Cardiac septum (tissue), 1 donor: ENCODE measurements at regions not wholly inside any gene's neighbourhood (a gene's known extent, or its start where the extent isn't known, plus 50 kb on each side); places are given as distances from the start of the nearest gene placed in this dataset.

Experiments
- DNase-seq: peaks from one replicate; pipeline ENCODE4 v3.0.0-alpha.2; 2020; ENCODE audit warnings: low spot score
- intact Hi-C: fragments of 100-400 bp; cut with DNase I; formaldehyde crosslinking; loops from one replicate; pipeline ENCODE4 v1.14.0; 2022
- donor health status: DM: no; HTN: no; CAD: no.

DNA sequence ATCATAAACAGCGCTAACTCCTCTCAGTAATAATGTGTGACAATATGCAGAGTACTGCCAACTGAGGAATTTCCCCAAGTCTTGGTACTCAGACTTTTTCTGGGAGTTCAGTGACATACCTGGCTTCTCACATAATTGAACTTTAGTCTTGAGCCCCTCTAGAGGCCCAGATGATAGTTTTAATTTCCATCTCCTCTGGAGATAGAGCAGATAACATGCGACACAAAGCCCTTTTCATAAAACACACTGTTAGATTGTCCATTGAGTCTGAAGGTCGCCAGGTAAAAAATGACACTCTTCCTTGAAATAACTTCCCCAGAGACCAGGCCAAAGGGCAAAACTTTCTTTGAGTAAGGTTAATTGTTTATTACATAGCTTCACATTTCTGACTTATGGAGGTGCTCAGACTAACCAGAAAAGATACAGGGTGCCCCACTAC lies 476.0 kb downstream of the RASEF start:
- intact Hi-C loops: no loop called here
- DNase-seq: no peak

DNA sequence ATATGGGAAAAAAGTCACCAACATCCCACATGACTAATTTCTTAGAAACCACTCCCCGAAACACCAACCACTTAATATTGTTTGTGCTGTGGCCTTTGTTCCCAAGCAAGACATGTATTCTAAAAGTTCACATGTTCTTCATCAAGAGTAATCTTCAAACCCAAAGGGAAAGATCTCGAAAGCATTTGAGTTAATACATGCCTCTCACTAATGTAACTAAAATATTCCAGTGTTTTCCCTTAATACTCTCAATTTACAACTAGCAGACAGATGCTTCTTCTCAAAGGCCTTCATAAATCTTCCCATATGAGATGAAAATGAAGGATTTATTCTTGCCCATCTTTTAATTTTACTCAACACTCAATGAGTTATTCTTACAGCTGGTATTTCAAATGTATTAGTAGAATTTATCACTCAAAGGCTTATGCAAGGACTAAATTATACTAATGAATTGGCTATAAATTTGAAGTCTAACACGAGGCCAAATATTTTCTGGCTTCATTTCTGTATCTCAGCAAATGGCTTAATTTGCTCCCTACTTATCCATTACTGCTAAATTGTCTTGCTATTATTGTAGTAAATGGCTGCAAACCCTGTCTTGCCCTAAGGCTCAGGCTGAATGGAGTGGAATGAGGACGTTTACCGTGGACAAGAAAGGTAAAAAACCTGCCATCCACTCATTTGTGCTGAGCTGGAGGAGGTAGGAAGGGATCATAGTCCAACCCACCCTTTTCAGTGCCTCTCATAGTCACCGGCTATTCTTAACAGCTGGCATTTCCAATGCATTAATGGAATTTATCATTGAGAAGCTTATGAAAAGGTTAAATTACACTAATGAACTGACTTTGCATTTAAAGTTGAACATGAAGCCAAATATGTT lies 474.4 kb downstream of the RASEF start:
- no peak for DNase-seq
- intact Hi-C loops: no loop called here

DNA sequence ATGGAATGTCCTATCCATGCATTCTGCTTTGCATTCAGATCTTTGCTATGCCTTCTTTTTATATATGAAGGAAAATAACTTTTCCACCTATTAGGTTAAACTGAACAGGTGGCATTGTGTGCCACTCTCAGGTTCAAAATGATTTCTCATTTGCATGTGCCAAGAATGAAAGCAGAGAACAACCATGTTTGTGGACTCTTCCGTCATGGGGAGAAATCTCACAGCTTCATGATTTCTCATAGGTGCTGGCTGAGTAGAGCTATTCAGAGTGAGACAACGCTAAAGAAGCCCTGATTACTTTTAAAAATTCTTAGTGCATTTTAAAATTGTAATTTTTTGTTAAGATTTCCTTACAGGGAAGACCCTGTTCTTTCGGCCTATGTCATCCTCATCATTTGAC lies 472.1 kb downstream of the RASEF start:
- intact Hi-C loops: no loop called here

DNA sequence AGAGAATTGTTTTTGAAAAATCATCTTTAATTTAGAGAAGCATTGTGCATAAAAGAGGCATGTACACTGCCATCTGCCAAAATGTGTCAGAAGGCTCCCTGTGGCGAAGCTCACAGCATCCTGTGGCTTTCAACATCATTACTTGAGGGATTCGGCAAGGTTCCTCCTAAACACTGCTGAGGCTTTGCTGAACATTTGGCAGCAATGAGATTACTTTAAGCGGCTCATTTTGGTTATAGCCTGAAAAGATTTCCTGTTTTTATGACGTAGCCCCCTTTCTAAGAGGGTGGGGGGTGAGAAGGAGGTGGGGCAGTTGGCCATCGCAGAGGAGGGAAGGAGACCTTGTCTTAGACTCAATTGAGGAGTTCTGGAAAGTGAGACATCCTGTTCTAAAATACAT lies 469.4 kb downstream of the RASEF start:
- intact Hi-C loops: no loop called here
- DNase-seq: no peak

More for the DNA sequence above, 472.1 kb downstream of the RASEF start:
- DNase-seq: no peak

DNA sequence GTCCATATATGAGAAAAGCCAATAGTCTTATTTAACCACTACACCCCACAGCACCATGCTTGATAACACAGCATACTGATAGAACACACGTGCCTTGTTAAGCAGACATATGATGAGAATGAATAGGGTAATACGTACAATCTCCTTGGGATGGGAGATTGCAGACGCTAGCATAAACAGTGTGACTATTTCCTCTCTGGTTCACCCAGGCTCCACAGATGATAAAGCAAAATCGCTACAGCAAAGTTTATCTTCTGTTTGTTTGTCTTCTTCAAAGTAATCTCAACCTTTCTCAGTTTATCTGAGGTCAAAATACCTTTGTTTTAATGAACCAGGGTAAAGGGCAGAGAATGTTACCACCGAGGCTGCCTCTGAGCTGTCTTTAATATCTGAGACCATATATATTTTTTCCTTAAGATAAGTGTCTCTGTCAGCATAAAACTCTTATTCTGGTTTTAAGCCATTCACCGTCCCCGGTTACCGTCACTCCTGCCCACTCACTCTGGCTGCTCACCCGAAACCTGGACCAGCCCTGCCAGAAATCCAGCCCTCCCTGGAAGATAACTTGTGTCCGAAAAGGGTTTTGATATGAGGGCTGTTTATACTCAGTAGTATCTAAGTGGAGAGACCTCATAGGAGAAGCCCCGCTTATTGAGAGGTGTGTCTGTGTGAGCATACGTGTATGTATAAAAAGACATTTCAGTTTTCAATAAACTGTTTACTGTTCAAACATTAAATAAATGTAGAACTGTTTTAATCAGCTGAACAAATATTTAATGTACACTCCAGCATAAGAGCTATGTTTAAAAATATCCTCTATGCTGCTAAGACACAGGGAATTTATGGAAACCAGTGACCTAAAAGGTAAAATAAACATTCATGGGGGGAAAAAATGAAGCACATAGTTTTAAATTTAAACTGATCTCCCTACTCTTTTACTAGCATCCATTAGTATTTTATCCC lies 465.4 kb downstream of the RASEF start:
- intact Hi-C loops: no loop called here
- no peak for DNase-seq

DNA sequence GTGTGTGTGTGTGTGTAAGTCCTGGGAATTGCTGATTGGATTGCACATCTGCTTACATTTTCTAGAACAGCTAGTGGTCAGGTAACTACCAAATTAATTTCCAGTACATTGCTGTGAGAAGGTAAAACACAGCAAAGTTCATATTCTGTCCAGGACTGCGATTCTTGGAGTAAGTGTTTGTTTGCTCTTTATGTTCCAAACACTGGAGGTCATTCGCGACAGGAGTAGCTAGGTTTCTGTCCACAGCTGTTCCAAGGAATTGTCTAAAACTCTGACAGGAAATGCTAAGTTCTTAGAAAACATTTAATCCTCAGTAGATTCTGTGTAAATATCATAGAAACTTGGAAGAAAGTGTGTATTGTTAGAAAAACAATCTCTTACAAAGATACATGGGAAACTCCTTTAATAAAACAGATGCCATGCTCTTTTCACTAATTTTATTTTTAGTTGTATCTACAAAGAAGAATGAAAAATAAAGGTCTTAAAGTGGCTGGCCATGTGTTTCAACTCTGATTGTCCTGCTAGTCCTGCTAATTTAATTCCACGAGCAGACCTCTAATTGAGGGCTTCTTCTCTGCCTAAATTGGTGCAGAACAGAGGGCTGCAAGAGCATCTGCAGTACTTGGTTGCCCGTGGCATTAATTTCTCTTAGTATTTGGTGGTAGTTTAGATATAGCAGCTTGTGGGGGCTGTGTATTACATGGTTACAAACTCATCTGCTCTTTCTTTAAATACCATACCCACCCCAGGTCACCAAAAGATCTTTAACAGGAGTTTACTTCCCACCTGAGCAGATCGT lies 464.5 kb downstream of the RASEF start:
- DNase-seq: no peak
- intact Hi-C loops: no loop called here

DNA sequence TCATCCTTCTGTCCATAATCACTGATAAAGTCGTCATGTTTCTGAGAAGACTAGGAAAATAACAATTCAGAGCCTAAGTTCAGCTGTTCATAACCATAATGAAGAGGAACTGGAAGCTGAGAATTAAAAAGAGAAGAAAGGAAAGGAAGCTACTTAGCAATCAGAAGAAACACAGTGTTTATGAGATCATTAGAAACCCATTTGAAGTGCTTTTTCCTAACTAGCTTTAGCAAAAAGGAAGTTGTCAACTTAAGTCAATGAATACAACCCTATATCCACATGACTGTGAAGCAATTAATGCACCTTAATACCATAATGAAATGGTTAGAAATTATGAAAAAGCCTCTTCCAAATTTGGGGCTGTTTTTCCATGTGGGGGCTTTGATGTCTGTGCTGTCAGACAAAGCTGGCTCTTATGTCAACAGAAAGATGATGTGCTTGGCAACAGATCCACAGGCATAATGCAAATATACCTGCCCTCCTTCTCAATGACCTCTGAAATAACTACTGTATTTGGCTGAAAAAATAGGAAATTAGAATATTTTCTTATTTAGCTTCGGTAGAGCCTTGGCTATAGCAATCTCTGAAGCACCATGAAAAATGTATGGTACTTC lies 463.5 kb downstream of the RASEF start:
- intact Hi-C loops: no loop called here
- no peak for DNase-seq

DNA sequence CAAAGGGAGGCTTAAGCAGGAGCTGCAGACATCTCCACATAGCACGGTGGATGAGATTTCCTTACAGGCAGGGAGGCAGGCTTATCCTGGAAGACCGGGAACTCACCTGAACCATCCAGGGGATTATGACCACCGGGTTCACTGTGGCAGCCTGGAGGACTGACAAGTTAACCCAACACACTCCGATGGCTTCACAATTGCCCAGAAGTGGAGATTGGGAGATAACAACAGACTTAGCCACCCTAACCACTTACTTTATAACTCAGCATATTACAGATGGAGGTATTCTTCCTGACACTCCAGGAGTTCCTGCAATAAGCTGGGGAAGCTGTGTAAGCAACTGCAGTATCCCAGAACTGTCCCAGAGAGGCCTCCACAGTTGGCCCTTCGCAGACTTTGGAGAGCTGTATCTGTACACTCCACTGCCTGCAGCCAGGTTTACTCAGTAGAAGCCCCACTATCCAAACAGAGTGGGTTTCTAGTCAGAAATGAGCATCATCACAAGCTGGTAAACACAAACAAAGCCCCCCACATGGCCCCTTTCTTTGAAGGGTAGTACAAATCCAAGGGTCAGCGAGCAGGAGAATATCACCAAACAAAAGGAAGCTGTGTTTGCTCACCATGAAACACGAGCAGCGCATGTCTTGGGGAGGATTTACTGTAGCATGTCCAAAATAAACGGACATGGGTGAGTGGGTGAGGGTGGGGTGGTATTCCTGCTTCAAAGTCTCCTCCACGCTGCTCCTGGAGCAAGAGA lies 462.2 kb downstream of the RASEF start:
- DNase-seq: no peak
- intact Hi-C loops: loop anchor here (10.0 kb wide), 1 partner anchor 1076 kb away; no protein-coding TSS in a partner anchor

DNA sequence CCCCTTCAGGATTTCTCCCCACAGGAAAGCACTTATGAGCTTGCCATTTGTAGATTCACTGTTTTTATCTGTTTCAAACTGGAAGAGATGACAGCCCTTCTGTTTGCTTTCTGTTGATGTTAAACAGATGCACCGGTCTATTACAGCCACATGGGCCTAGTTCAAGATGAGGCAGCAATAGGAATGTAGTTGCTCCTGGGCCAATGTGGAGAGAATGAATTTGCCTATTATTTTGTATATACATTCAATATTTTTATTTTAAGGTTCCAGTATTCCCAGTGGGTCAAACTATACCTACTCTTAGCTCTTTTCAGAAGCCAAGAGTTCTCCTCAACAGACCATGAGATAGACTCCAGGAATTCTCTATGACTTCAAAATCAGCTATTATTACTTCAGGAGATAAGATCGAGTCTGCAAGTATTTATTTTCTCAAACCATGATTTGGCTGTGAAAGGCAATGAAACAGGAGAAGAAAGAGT lies 461.6 kb downstream of the RASEF start:
- intact Hi-C loops: loop anchor here (10.0 kb wide), 1 partner anchor 1077 kb away; no protein-coding TSS in a partner anchor
- no peak for DNase-seq

DNA sequence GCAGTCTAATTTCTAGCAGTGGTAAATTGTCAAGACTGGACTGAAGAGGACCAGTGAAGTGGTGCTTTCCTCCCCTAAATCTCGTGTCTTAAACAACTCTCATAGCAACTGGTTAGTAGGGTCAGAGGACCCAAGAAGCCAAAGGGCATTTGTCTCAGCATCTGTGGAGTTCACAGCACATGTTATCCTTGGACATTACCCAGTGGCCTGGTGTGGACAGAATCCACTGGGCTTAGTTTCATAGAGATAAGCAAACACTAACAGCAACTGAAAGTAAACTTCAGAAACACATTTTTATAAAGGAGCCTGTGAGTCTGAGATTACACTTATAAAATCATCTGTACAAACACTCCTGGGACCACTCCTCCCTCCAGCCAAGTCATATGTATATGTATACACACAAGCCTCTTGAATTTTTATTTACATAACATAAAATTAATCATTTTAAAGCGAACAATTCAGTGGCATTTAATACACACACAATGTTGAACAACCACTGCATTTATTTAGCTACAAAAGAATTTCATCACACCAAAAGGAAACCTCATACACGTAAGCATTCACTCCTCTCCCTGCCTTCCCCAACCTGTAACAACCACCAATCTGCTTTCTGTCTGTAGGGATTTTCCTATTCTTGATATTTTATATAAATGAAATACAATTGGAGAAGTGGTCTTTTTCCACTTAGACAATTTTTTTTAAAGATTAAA lies 457.8 kb downstream of the RASEF start:
- no peak for DNase-seq
- intact Hi-C loops: loop anchor here (5.0 to 10.0 kb wide), 2 partner anchors 73 to 1080 kb away; no protein-coding TSS in a partner anchor

DNA sequence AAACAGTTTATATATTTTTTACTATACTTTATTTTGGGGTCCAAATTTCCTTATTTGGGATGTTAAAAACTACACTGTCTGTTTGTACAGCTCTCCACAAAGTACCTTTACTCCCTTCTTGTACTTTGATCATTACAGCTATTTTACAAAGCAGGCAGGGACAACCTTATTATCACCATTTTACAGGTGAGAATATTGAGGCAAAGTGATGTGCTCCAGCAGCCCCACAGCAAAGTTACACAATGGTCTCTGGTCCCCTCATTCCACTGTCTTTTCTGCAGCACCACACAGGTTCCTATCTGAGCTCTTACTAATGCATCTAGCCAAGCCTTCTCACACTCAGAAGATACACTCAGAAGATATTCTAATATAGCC lies 457.3 kb downstream of the RASEF start:
- no peak for DNase-seq
- intact Hi-C loops: loop anchor here (5.0 to 10.0 kb wide), 2 partner anchors 73 to 1081 kb away; no protein-coding TSS in a partner anchor

DNA sequence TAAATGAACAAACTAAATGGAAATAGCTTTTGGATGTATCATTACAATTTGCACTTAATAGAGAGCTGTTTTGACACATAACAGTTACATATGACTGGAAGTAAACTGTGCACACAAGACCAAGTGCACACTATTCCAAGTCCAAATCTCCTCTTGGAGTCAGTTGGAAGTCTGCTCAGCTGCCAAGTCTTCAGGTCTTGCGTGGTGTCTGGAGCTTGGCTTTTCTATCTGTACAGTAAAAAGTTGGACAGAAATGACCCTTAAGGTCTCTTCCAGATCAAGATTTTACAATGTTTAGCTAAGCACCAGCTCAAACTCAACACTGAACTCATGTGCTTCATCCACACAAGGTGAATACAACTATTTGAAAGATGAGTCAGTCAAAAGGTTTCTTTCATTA lies 456.9 kb downstream of the RASEF start:
- intact Hi-C loops: loop anchor here (5.0 to 10.0 kb wide), 2 partner anchors 74 to 1081 kb away; no protein-coding TSS in a partner anchor
- no peak for DNase-seq

DNA sequence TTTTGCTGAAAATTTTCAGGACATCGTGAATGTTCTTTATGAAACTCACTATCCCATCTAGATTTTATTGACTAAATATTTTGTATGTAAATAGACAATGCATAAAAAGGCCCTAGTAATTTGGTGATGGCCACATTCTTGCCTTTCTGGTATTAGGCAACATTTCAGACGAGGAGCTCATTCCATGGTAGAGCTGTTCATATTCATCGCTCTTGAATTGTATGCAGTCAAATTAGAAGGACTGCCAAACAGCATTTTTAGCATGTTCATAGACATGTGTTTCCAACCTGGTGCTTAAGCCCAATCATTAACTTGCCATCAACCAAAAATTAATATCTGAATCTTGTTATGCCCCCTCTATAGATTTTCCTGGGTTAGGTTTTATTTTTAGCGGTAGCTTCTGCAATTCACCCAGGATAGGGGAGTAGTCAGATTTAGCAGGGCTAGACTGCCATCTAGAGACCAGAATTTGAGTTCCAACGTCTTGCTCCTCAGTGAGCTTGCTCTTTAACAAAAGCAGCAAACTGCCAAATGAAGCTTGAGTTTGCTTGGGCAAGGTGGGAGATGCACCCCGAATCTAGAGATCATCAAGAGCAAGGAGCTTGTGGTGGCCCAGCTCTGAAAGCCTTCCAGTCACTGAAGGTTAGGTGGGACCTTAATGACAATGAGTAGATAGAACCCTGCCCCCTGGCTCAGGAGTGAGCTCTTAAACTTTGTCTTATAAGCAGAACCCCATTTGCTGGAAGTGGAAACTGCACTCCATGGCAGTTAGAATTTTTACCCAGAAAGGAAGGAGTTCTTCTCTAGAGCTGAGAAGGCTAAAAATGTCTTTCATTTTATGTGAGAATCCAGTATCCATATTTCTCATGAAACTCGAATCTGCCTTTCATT lies 456.2 kb downstream of the RASEF start:
- intact Hi-C loops: loop anchor here (5.0 to 10.0 kb wide), 2 partner anchors 74 to 1082 kb away; no protein-coding TSS in a partner anchor
- no peak for DNase-seq

DNA sequence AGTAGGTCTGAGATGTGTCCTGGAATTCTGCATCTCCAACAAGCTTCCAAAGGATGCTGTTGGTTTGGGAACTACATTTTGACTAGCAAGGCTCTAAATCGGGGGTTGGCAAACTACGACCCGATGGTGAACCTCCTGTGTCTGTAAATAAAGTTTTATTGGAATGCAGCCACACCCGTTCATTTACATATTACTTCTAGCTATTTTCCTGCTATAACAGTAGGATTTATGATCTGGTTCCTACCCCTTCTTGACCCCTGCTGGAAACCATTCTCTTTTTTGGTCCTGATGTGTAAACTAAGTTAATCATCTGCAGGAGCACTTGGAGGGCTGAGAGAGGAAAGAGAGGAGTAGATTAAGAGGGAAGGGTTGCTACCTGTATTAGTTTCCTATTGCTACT lies 454.5 kb downstream of the RASEF start:
- no peak for DNase-seq
- intact Hi-C loops: loop anchor here (5.0 to 10.0 kb wide), 2 partner anchors 76 to 1084 kb away; no protein-coding TSS in a partner anchor

DNA sequence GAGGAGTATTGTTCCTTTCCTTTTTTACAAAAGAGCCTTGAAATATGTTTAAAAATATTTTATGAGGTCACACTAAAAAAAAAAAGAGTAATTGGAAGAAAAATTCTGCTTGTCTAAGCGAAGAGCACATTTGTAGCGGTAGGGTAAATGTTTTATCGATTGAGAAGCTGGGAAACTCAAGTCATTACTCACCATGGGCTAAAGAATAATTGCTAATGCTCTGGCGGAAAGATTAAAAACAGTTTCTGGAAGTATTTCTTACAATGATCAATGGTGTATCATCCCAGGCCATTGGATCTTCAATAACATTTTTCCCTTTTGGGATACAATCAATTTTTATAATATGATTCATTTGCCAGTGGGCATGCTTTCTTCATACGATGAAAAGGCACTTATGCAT lies 450.0 kb downstream of the RASEF start:
- intact Hi-C loops: no loop called here
- DNase-seq: no peak

DNA sequence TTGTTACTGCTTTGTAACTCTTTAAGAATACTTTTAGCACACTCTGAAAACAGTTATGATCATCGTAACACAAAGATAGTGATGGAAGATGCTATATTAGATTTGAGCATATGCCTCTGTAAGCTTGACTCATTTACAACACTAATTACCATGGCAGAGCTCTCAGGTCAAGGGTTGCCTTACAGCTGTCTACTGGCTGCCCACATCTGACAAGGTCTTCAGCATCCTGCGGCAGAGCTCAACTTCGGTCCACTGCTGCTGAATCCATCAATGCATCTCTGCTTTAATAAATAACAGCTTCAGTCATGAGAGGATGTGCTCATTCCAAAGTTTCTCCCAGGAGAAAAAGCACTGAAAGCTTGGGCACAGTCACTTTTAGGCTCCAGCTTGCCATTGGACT lies 449.4 kb downstream of the RASEF start:
- DNase-seq: no peak
- intact Hi-C loops: no loop called here
